ENCODE measurements at regions not wholly inside any gene's neighbourhood (a gene's known extent, or its start where the extent isn't known, plus 50 kb on each side); places are given as distances from the start of the nearest gene placed in this dataset.

DNA sequence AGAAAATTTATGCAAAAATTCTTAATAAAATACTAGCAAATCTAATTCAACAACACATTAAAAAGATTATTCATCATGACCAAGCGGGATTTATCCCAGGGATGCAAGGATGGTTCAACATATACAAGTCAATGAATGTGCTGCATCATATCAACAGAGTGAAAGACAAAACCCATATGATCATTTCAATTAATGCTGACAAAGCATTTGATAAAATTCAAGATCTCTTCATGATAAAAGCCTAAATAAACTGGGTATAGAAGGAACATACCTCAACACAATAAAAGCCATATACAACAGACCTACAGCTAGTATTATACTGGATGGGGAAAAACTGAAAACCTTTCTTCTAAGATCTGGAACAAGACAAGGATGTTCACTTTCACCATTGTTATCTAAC is 89.7 kb downstream of the KBTBD8 start:
- TF ChIP-seq, protein P1, sequence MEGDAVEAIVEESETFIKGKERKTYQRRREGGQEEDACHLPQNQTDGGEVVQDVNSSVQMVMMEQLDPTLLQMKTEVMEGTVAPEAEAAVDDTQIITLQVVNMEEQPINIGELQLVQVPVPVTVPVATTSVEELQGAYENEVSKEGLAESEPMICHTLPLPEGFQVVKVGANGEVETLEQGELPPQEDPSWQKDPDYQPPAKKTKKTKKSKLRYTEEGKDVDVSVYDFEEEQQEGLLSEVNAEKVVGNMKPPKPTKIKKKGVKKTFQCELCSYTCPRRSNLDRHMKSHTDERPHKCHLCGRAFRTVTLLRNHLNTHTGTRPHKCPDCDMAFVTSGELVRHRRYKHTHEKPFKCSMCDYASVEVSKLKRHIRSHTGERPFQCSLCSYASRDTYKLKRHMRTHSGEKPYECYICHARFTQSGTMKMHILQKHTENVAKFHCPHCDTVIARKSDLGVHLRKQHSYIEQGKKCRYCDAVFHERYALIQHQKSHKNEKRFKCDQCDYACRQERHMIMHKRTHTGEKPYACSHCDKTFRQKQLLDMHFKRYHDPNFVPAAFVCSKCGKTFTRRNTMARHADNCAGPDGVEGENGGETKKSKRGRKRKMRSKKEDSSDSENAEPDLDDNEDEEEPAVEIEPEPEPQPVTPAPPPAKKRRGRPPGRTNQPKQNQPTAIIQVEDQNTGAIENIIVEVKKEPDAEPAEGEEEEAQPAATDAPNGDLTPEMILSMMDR (IDR thresholded peaks at IDR 0.05) = no peak
- no peak for TF ChIP-seq POLR2A (IDR thresholded peaks at IDR 0.05; ENCODE audit: low read depth)
- TF ChIP-seq EP300 (IDR thresholded peaks at IDR 0.05) = no peak
- TF ChIP-seq POLR2AphosphoS5 (IDR thresholded peaks at IDR 0.05) = no peak
